BLaER1 (cell line): ENCODE measurements at regions not wholly inside any gene's neighbourhood (a gene's known extent, or its start where the extent isn't known, plus 50 kb on each side); places are given as distances from the start of the nearest gene placed in this dataset.
"Not testable (repeated sequence)": the region's sequence is repeated elsewhere in the genome, so short reads cannot be mapped to it uniquely, and the experiment has no call there.

Experiments
- H3K27ac ChIP-seq: shearing (Covaris generic); formaldehyde crosslinking; 2 replicates; pipeline ENCODE4 v1.8.1; 2022
- H3K27me3 ChIP-seq: shearing (Covaris generic); formaldehyde crosslinking; 2 replicates; pipeline ENCODE4 v1.8.1; 2022
- H3K36me3 ChIP-seq: shearing (Covaris generic); formaldehyde crosslinking; 2 replicates; pipeline ENCODE4 v1.8.1; 2022
- H3K4me1 ChIP-seq: shearing (Covaris generic); formaldehyde crosslinking; 2 replicates; pipeline ENCODE4 v1.8.1; 2022
- H3K4me2 ChIP-seq: shearing (Covaris generic); formaldehyde crosslinking; 2 replicates; pipeline ENCODE4 v1.8.1; 2022
- H3K4me3 ChIP-seq: shearing (Covaris generic); formaldehyde crosslinking; 2 replicates; pipeline ENCODE4 v1.8.1; 2022
- H3K9ac ChIP-seq: shearing (Covaris generic); formaldehyde crosslinking; 2 replicates; pipeline ENCODE4 v1.8.1; 2022
- H3K9me3 ChIP-seq: shearing (Covaris generic); formaldehyde crosslinking; 2 replicates; pipeline ENCODE4 v1.8.1; 2022
- H4K20me1 ChIP-seq: shearing (Covaris generic); formaldehyde crosslinking; 2 replicates; pipeline ENCODE4 v1.8.1; 2022
- Cebpa-rat ChIP-seq: shearing (Covaris generic); IDR thresholded peaks from 2 replicates; pipeline ENCODE4 v1.8.1; 2022

- H3K4me2 ChIP-seq = no peak overlapping the region
- H4K20me1 ChIP-seq = no peaks in the 10 kb centered on the region
- peaks cover 8% of the 10 kb centered on the region for H3K9me3 ChIP-seq
- peaks cover 8% of the 10 kb centered on the region for H3K4me1 ChIP-seq
- no peak overlapping the region for H3K9ac ChIP-seq
- H3K27me3 ChIP-seq = no peaks in the 10 kb centered on the region
- no peak overlapping the region for H3K4me3 ChIP-seq
- no peaks in the 10 kb centered on the region for H3K36me3 ChIP-seq
- TF ChIP-seq Cebpa-rat = no peak
- H3K27ac ChIP-seq = no peak overlapping the region
These were observed 184.6 kb downstream of the AEBP2 start for GRCh38 chr12:19623751-19624399.

- peaks cover 8% of the 10 kb centered on the region for H3K4me1 ChIP-seq
- no peak overlapping the region for H3K4me3 ChIP-seq
These were observed 185.2 kb downstream of the AEBP2 start for GRCh38 chr12:19624491-19624890.

GRCh38 chr12:19625551-19625950, 186.3 kb downstream of the AEBP2 start:
- not testable (repeated sequence) for H3K4me2 ChIP-seq, H3K36me3 ChIP-seq, H3K27ac ChIP-seq, H4K20me1 ChIP-seq, H3K27me3 ChIP-seq, H3K9ac ChIP-seq, H3K4me1 ChIP-seq, H3K4me3 ChIP-seq, H3K9me3 ChIP-seq

More at GRCh38 chr12:19624491-19624890, 185.2 kb downstream of the AEBP2 start:
- no peaks in the 10 kb centered on the region for H3K36me3 ChIP-seq
- H4K20me1 ChIP-seq = no peaks in the 10 kb centered on the region
- no peak overlapping the region for H3K27ac ChIP-seq
- no peak overlapping the region for H3K4me2 ChIP-seq
- H3K9ac ChIP-seq = no peak overlapping the region
- no peaks in the 10 kb centered on the region for H3K27me3 ChIP-seq
- peaks cover 8% of the 10 kb centered on the region for H3K9me3 ChIP-seq
- TF ChIP-seq Cebpa-rat = no peak

- H3K9ac ChIP-seq = no peak overlapping the region
- no peak overlapping the region for H3K4me2 ChIP-seq
- peaks cover 8% of the 10 kb centered on the region for H3K9me3 ChIP-seq
- H3K4me3 ChIP-seq = no peak overlapping the region
- H3K4me1 ChIP-seq = peaks cover 2% of the 10 kb centered on the region
- TF ChIP-seq Cebpa-rat = no peak
- H3K36me3 ChIP-seq = no peaks in the 10 kb centered on the region
- H3K27ac ChIP-seq = no peak overlapping the region
- H3K27me3 ChIP-seq = no peaks in the 10 kb centered on the region
- no peaks in the 10 kb centered on the region for H4K20me1 ChIP-seq
These were observed 188.4 kb downstream of the AEBP2 start for GRCh38 chr12:19627719-19628118.

GRCh38 chr12:19630536-19630935, 191.2 kb downstream of the AEBP2 start:
- Histone ChIP-seq H3K27me3 (no peaks in the 10 kb centered on the region), H3K9me3 (peaks cover 8% of the 10 kb centered on the region), H3K4me2 (no peak overlapping the region), H3K4me1 (no peaks in the 10 kb centered on the region), H3K9ac (no peak overlapping the region), H4K20me1 (no peaks in the 10 kb centered on the region), H3K36me3 (no peaks in the 10 kb centered on the region), H3K27ac (no peak overlapping the region), H3K4me3 (no peak overlapping the region)
- TF ChIP-seq Cebpa-rat = no peak

GRCh38 chr12:19633194-19633593, 193.9 kb downstream of the AEBP2 start:
- Histone ChIP-seq H3K4me2 (no peak overlapping the region), H3K4me3 (no peak overlapping the region), H3K36me3 (no peaks in the 10 kb centered on the region), H3K9ac (no peak overlapping the region), H3K27ac (no peak overlapping the region), H3K9me3 (no peaks in the 10 kb centered on the region), H3K27me3 (no peaks in the 10 kb centered on the region), H4K20me1 (no peaks in the 10 kb centered on the region), H3K4me1 (no peaks in the 10 kb centered on the region)
- TF ChIP-seq Cebpa-rat = no peak

GRCh38 chr12:19633641-19634040, 194.3 kb downstream of the AEBP2 start:
- Histone ChIP-seq H3K36me3 (no peaks in the 10 kb centered on the region), H3K4me2 (no peak overlapping the region), H4K20me1 (no peaks in the 10 kb centered on the region), H3K9me3 (no peaks in the 10 kb centered on the region), H3K4me3 (no peak overlapping the region), H3K27me3 (no peaks in the 10 kb centered on the region), H3K4me1 (no peaks in the 10 kb centered on the region), H3K9ac (no peak overlapping the region), H3K27ac (no peak overlapping the region)
- TF ChIP-seq Cebpa-rat = no peak

GRCh38 chr12:19639781-19640415, 200.6 kb downstream of the AEBP2 start:
- H3K9me3 ChIP-seq = no peaks in the 10 kb centered on the region
- no peak overlapping the region for H3K4me3 ChIP-seq
- no peak overlapping the region for H3K4me2 ChIP-seq
- no peaks in the 10 kb centered on the region for H4K20me1 ChIP-seq
- H3K27ac ChIP-seq = no peak overlapping the region
- no peaks in the 10 kb centered on the region for H3K36me3 ChIP-seq
- no peaks in the 10 kb centered on the region for H3K4me1 ChIP-seq
- H3K27me3 ChIP-seq = no peaks in the 10 kb centered on the region
- no peak overlapping the region for H3K9ac ChIP-seq
- no peak for TF ChIP-seq Cebpa-rat

GRCh38 chr12:19641235-19642080, 202.2 kb downstream of the AEBP2 start:
- Histone ChIP-seq H3K4me3 (no peak overlapping the region), H3K27ac (no peak overlapping the region), H3K9me3 (peaks cover 6% of the 10 kb centered on the region), H3K9ac (no peak overlapping the region), H3K36me3 (no peaks in the 10 kb centered on the region), H3K27me3 (no peaks in the 10 kb centered on the region), H4K20me1 (no peaks in the 10 kb centered on the region), H3K4me2 (no peak overlapping the region), H3K4me1 (no peaks in the 10 kb centered on the region)
- TF ChIP-seq Cebpa-rat = no peak

GRCh38 chr12:19642345-19642744, 203.1 kb downstream of the AEBP2 start:
- H3K4me3 ChIP-seq = no peak overlapping the region
- H3K27me3 ChIP-seq = no peaks in the 10 kb centered on the region
- no peaks in the 10 kb centered on the region for H3K36me3 ChIP-seq
- no peak for TF ChIP-seq Cebpa-rat
- H3K9me3 ChIP-seq = peaks cover 9% of the 10 kb centered on the region
- no peak overlapping the region for H3K9ac ChIP-seq
- H3K4me2 ChIP-seq = no peak overlapping the region
- H3K4me1 ChIP-seq = no peaks in the 10 kb centered on the region
- H3K27ac ChIP-seq = no peak overlapping the region
- no peaks in the 10 kb centered on the region for H4K20me1 ChIP-seq
